T-cell (primary cell): ENCODE measurements at regions not wholly inside any gene's neighbourhood (a gene's known extent, or its start where the extent isn't known, plus 50 kb on each side); places are given as distances from the start of the nearest gene placed in this dataset.

Source experiments
- ATAC-seq, 4 experiments: fragments of 200-7000 bp in 3 of 4; fragments of 150-1000 bp in 1 of 4; cut with Tn5 transposase; replicated peaks in 1 of 4; 1 replicate in 3 of 4; 2 replicates in 1 of 4; pipeline ENCODE4 v1.10.0; 2021; ENCODE audit warnings: moderate library complexity in 3 of 4, mild to moderate bottlenecking in 2 of 4, moderate number of reproducible peaks in 1 of 4
- CTCF ChIA-PET, 2 donors: fragments of 300-600 bp; sonication (Branson Sonifier 250); formaldehyde crosslinking; loops; one replicate each; lab custom pipeline; 2022; ENCODE audit warnings: antibody characterized with exemption in 2 of 2; lab: Charles Lee
- POLR2A ChIA-PET, 2 donors: fragments of 300-600 bp; sonication (Branson Sonifier 250); formaldehyde crosslinking; loops; one replicate each; lab custom pipeline; 2022; ENCODE audit warnings: antibody characterized with exemption in 2 of 2; lab: Charles Lee
- DNase-seq, 35 experiments: peaks; one replicate each; pipeline versions ENCODE4 v3.0.0 to v3.0.0-alpha.2; 2013 to 2023
- H3K27ac ChIP-seq: one replicate; pipeline ENCODE4 v1.5.1; 2013; ENCODE audit warnings: low read length
- H3K27me3 ChIP-seq, 2 experiments: replicated peaks in 1 of 2; 1 replicate in 1 of 2; 2 replicates in 1 of 2; pipeline versions ENCODE4 v1.6.1 to v1.7.0; 2013; ENCODE audit warnings: low read length in 1 of 2, mixed read lengths in 1 of 2; ENCODE audit not compliant: control insufficient read depth in 2 of 2, insufficient read depth in 2 of 2; ENCODE audit errors: extremely low read depth in 1 of 2
- H3K36me3 ChIP-seq, 2 donors: 1 replicate in 1 of 2; 2 replicates in 1 of 2; pipeline versions ENCODE4 v1.6.1 to v1.7.0; 2013; ENCODE audit warnings: low read length in 1 of 2; ENCODE audit not compliant: control insufficient read depth in 2 of 2, insufficient read depth in 1 of 2; ENCODE audit errors: extremely low read depth in 1 of 2
- H3K4me1 ChIP-seq, 2 experiments: 1 replicate in 1 of 2; 2 replicates in 1 of 2; pipeline versions ENCODE4 v1.6.1 to v1.7.0; 2013; ENCODE audit warnings: low read length in 2 of 2, mixed read lengths in 1 of 2; ENCODE audit not compliant: insufficient read depth in 2 of 2, control insufficient read depth in 1 of 2; ENCODE audit errors: extremely low read depth in 1 of 2
- H3K4me3 ChIP-seq, 2 donors: 1 replicate in 1 of 2; 2 replicates in 1 of 2; pipeline versions ENCODE4 v1.5.1 to v1.7.0; 2013; ENCODE audit warnings: mild to moderate bottlenecking in 2 of 2, low read length in 1 of 2, moderate library complexity in 1 of 2; ENCODE audit not compliant: control insufficient read depth in 1 of 2; ENCODE audit errors: extremely low read depth in 1 of 2
- H3K9me3 ChIP-seq: 2 replicates; pipeline ENCODE4 v1.7.0; 2013
- H3K27ac Mint-ChIP-seq, 2 donors: one replicate each; pipeline ENCODE4 v1.8.0; 2020 to 2021; ENCODE audit warnings: mild to moderate bottlenecking in 2 of 2, mixed read lengths in 2 of 2
- H3K27me3 Mint-ChIP-seq, 2 donors: one replicate each; pipeline ENCODE4 v1.8.0; 2021 to 2022; ENCODE audit warnings: mixed read lengths in 2 of 2
- H3K36me3 Mint-ChIP-seq: one replicate; pipeline ENCODE4 v1.8.0; 2021; ENCODE audit warnings: mixed read lengths
- H3K4me1 Mint-ChIP-seq, 3 donors: one replicate each; pipeline ENCODE4 v1.8.0; 2020 to 2022; ENCODE audit warnings: mixed read lengths in 3 of 3, mild to moderate bottlenecking in 1 of 3
- H3K4me3 Mint-ChIP-seq, 3 donors: one replicate each; pipeline ENCODE4 v1.8.0; 2020 to 2022; ENCODE audit warnings: mild to moderate bottlenecking in 3 of 3, mixed read lengths in 3 of 3, moderate library complexity in 3 of 3
- H3K9me3 Mint-ChIP-seq, 3 donors: one replicate each; pipeline ENCODE4 v1.8.0; 2020 to 2022; ENCODE audit warnings: mixed read lengths in 3 of 3
- WGBS: methylation state at CpG from one replicate; pipeline ENCODE4 v1.1.5; 2013; ENCODE audit warnings: missing lambda C conversion rate; ENCODE audit not compliant: insufficient coverage; 5-methylcytosine and 5-hydroxymethylcytosine counted together

DNA sequence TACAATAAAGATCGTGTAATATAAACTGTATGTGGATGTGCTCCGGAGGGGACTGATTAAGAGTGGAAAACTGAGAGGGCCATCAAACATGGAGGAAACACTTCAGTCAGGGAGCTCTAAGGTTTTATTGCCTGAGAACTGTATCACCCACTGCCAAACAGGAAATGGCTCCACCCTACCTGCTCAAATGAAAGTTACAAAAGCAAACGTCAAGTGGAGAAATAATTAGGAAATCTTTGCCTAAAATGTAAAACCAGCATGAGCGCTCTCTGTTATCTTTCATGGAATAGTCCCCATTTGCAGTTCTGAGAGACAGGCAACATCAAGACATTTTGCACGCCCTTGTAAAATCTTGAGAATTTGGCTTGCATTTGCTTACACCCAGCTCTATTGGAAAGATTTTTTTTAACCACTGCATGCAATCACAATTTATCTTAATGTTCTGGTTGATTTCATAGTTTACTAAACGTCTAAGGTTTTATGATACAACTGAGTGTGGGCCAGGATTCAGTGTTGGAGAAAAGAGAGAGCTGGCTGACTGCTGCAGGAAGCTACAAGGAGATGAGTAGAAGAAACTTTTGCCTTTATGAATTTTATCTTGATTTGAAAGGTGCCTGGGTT, 344.0 kb upstream of the PRICKLE1 start:
- no peaks in the 10 kb centered on the region for H3K36me3 Mint-ChIP-seq
- no peaks in the 10 kb centered on the region for H3K27me3 ChIP-seq
- no peak overlapping the region for H3K4me3 ChIP-seq
- H3K9me3 Mint-ChIP-seq: peaks cover 6 to 10% (median 9%) of the 10 kb centered on the region in 3 donors
- no peak overlapping the region for H3K4me3 Mint-ChIP-seq
- no peak for ATAC-seq
- no peaks in the 10 kb centered on the region for H3K4me1 Mint-ChIP-seq
- no peaks in the 10 kb centered on the region for H3K36me3 ChIP-seq
- no peak overlapping the region for H3K27ac ChIP-seq
- H3K4me1 ChIP-seq: no peaks in the 10 kb centered on the region
- ChIA-PET POLR2A (no interaction called here), CTCF (no interaction called here)
- no peaks in the 10 kb centered on the region for H3K9me3 ChIP-seq
- 100% methylated on average over 1 of the region's 6 CpGs for WGBS
- no peak for DNase-seq
- H3K27ac Mint-ChIP-seq: no peak overlapping the region
- H3K27me3 Mint-ChIP-seq: no peaks in the 10 kb centered on the region

DNA sequence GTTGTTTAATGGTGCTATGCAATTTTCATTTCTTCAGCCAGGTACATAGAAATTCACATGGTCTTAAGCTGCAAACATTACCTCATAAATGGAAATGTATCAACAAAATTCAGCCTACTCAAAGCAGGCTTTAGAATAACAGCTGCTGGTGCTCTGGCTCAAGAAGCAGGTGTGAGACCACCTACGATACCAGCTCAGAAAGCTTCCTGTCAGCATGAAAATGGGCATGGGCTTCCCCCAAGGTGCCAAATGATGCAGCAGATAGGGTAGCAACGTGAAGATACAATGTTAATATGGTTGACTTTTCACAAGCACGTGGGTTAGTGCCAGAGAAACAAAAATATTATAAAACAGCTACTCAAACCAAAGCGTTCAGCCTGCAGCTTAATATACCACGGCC, 343.4 kb upstream of the PRICKLE1 start:
- 86% methylated on average over 1 of the region's 5 CpGs for WGBS
- Mint-ChIP-seq H3K4me1 (no peaks in the 10 kb centered on the region), H3K36me3 (no peaks in the 10 kb centered on the region), H3K4me3 (no peak overlapping the region), H3K27me3 (no peaks in the 10 kb centered on the region), H3K9me3 (peaks cover 6 to 11% (median 9%) of the 10 kb centered on the region in 3 donors), H3K27ac (no peak overlapping the region)
- Histone ChIP-seq H3K4me3 (no peak overlapping the region), H3K27me3 (no peaks in the 10 kb centered on the region), H3K9me3 (no peaks in the 10 kb centered on the region), H3K27ac (no peak overlapping the region), H3K36me3 (no peaks in the 10 kb centered on the region), H3K4me1 (no peaks in the 10 kb centered on the region)
- POLR2A ChIA-PET: interaction anchor here in 1 of 2 donors (0.5 kb wide), 1 partner anchor 24 kb away, joined by 3 read pairs; no protein-coding TSS in a partner anchor
- no peak for ATAC-seq
- CTCF ChIA-PET: no interaction called here
- no peak for DNase-seq

DNA sequence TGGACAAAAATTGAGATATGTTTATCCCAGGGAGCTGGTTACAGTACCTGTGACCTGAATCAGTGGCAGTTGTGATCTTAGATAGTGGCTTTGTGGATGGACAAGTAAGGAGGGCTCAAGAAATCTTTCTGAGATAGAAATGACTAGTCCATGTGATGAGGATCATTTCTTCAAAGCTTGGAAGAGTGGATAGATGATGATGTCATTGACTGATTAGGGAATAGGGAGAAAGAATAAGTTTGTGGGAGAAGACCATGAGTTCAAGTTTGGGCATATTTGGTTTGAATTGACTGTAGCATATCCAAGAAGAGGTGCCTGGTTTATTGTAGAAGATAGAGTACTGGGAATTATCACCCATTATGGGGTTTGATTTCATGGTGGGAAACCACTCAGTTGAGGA, 336.7 kb upstream of the PRICKLE1 start:
- Mint-ChIP-seq H3K27ac (no peak overlapping the region), H3K4me3 (no peak overlapping the region), H3K4me1 (no peaks in the 10 kb centered on the region), H3K9me3 (peaks cover 0 to 12% (median 8%) of the 10 kb centered on the region in 3 donors), H3K27me3 (no peaks in the 10 kb centered on the region), H3K36me3 (no peaks in the 10 kb centered on the region)
- CTCF ChIA-PET: no interaction called here
- POLR2A ChIA-PET: no interaction called here
- ATAC-seq (no peak), DNase-seq (no peak)
- Histone ChIP-seq H3K27me3 (no peaks in the 10 kb centered on the region), H3K27ac (no peak overlapping the region), H3K9me3 (no peaks in the 10 kb centered on the region), H3K4me3 (no peak overlapping the region), H3K4me1 (no peaks in the 10 kb centered on the region), H3K36me3 (no peaks in the 10 kb centered on the region)

DNA sequence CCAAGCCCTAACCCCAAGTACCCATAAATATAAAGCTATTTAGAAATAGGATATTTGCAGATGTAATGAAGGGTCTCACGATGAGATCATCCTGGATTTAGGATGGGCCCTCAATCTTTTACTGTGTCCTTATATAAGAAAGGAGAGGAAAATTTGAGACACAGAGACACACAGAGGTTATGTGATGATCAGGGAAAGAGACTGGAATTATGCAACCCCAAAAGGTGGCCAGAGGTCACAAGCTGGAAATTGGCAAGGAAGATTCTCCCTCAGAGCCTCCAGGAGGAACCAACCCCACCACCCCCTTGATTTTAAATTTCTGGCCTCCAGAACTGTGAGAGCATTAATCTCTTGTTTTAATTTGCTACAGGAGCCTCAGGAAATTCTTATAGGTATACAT, 334.9 kb upstream of the PRICKLE1 start:
- Mint-ChIP-seq H3K27ac (no peak overlapping the region), H3K4me1 (no peaks in the 10 kb centered on the region), H3K4me3 (no peak overlapping the region), H3K36me3 (no peaks in the 10 kb centered on the region), H3K27me3 (no peaks in the 10 kb centered on the region), H3K9me3 (peaks cover 0 to 12% (median 8%) of the 10 kb centered on the region in 3 donors)
- no CpG with 5 or more reads among the region's 1 CpG for WGBS
- DNase-seq (no peak), ATAC-seq (no peak)
- Histone ChIP-seq H3K9me3 (no peaks in the 10 kb centered on the region), H3K27me3 (no peaks in the 10 kb centered on the region), H3K27ac (no peak overlapping the region), H3K4me1 (no peaks in the 10 kb centered on the region), H3K36me3 (no peaks in the 10 kb centered on the region), H3K4me3 (no peak overlapping the region)
- POLR2A ChIA-PET: no interaction called here
- CTCF ChIA-PET: interaction anchor here in 1 of 2 donors (0.5 kb wide), 1 partner anchor 11 kb away, joined by 3 read pairs; no protein-coding TSS in a partner anchor

DNA sequence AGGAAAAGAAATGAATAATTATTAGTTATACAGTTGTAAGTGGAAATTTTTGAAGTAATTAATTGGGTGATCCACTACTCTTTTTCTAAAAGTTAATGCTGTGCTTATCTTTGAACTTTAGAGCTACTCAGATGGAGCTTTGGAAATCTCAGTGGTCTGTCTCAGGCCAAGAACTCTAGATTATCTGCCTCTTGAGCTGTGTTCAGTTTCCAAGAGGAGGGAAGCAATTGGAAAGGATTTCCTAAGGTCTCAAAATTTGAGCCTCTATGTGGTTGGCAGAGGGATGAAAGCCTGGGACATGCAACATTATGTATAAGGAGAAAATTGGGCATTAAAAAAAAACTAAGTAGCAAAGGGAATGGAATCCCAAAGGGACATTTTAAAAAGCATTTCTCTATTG, 334.0 kb upstream of the PRICKLE1 start:
- Mint-ChIP-seq H3K4me1 (no peaks in the 10 kb centered on the region), H3K9me3 (peaks cover 0 to 9% (median 5%) of the 10 kb centered on the region in 3 donors), H3K27me3 (no peaks in the 10 kb centered on the region)

GRCh38 chr12:42923156-42923555, 333.6 kb upstream of the PRICKLE1 start:
- no peak overlapping the region for H3K27ac ChIP-seq
- H3K9me3 ChIP-seq: no peaks in the 10 kb centered on the region
- H3K4me3 Mint-ChIP-seq: no peak overlapping the region
- no peaks in the 10 kb centered on the region for H3K36me3 ChIP-seq
- WGBS: no CpG with 5 or more reads among the region's 2 CpGs
- ATAC-seq (no peak), DNase-seq (no peak)
- peaks cover 0 to 8% (median 5%) of the 10 kb centered on the region in 3 donors for H3K9me3 Mint-ChIP-seq
- H3K4me1 Mint-ChIP-seq: no peaks in the 10 kb centered on the region
- H3K4me1 ChIP-seq: no peaks in the 10 kb centered on the region
- no peak overlapping the region for H3K27ac Mint-ChIP-seq
- H3K27me3 Mint-ChIP-seq: no peaks in the 10 kb centered on the region
- H3K36me3 Mint-ChIP-seq: no peaks in the 10 kb centered on the region
- ChIA-PET CTCF (no interaction called here), POLR2A (no interaction called here)
- no peak overlapping the region for H3K4me3 ChIP-seq
- H3K27me3 ChIP-seq: no peaks in the 10 kb centered on the region

More for the DNA sequence above, 334.0 kb upstream of the PRICKLE1 start:
- no peak for DNase-seq
- Mint-ChIP-seq H3K4me3 (no peak overlapping the region), H3K27ac (no peak overlapping the region), H3K36me3 (no peaks in the 10 kb centered on the region)
- ChIA-PET CTCF (no interaction called here), POLR2A (no interaction called here)
- Histone ChIP-seq H3K27me3 (no peaks in the 10 kb centered on the region), H3K27ac (no peak overlapping the region), H3K4me3 (no peak overlapping the region), H3K9me3 (no peaks in the 10 kb centered on the region), H3K36me3 (no peaks in the 10 kb centered on the region), H3K4me1 (no peaks in the 10 kb centered on the region)
- ATAC-seq: no peak

GRCh38 chr12:42922505-42922850, 332.9 kb upstream of the PRICKLE1 start:
- H3K36me3 Mint-ChIP-seq: no peaks in the 10 kb centered on the region
- Histone ChIP-seq H3K4me1 (no peaks in the 10 kb centered on the region), H3K27ac (no peak overlapping the region), H3K27me3 (no peaks in the 10 kb centered on the region), H3K9me3 (no peaks in the 10 kb centered on the region), H3K4me3 (no peak overlapping the region), H3K36me3 (no peaks in the 10 kb centered on the region)
- H3K9me3 Mint-ChIP-seq: peaks cover 0 to 8% (median 5%) of the 10 kb centered on the region in 3 donors
- H3K4me1 Mint-ChIP-seq: no peaks in the 10 kb centered on the region
- ChIA-PET POLR2A (no interaction called here), CTCF (no interaction called here)
- ATAC-seq (no peak), DNase-seq (no peak)
- no peaks in the 10 kb centered on the region for H3K27me3 Mint-ChIP-seq
- H3K4me3 Mint-ChIP-seq: no peak overlapping the region
- H3K27ac Mint-ChIP-seq: no peak overlapping the region
- WGBS: 67% methylated on average over 1 of the region's 3 CpGs
